ENCODE measurements at regions not wholly inside any gene's neighbourhood (a gene's known extent, or its start where the extent isn't known, plus 50 kb on each side); places are given as distances from the start of the nearest gene placed in this dataset.
"Not testable (repeated sequence)": the region's sequence is repeated elsewhere in the genome, so short reads cannot be mapped to it uniquely, and the experiment has no call there.

- TF ChIP-seq, protein P1, sequence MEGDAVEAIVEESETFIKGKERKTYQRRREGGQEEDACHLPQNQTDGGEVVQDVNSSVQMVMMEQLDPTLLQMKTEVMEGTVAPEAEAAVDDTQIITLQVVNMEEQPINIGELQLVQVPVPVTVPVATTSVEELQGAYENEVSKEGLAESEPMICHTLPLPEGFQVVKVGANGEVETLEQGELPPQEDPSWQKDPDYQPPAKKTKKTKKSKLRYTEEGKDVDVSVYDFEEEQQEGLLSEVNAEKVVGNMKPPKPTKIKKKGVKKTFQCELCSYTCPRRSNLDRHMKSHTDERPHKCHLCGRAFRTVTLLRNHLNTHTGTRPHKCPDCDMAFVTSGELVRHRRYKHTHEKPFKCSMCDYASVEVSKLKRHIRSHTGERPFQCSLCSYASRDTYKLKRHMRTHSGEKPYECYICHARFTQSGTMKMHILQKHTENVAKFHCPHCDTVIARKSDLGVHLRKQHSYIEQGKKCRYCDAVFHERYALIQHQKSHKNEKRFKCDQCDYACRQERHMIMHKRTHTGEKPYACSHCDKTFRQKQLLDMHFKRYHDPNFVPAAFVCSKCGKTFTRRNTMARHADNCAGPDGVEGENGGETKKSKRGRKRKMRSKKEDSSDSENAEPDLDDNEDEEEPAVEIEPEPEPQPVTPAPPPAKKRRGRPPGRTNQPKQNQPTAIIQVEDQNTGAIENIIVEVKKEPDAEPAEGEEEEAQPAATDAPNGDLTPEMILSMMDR (IDR thresholded peaks at IDR 0.05; ENCODE audit: borderline replicate concordance, extremely low read depth, low read length, poor library complexity, severe bottlenecking): not testable (repeated sequence)
- TF ChIP-seq EZH2 (IDR thresholded peaks at IDR 0.05; ENCODE audit: borderline replicate concordance, low read depth, low read length, severe bottlenecking): not testable (repeated sequence)
These were observed 445.4 kb downstream of the FOXD4L4 start for GRCh38 chr9:66182316-66182715.
